ENCODE measurements at regions not wholly inside any gene's neighbourhood (a gene's known extent, or its start where the extent isn't known, plus 50 kb on each side); places are given as distances from the start of the nearest gene placed in this dataset.

GRCh38 chr1:14323568-14324247 lies 274.8 kb upstream of the KAZN start:
- Histone ChIP-seq H3K4me2 (no peak overlapping the region), H3K4me1 (no peaks in the 10 kb centered on the region), H3K9me3 (no peaks in the 10 kb centered on the region), H3K27ac (no peak overlapping the region), H3K4me3 (no peak overlapping the region)
- ChIA-PET CTCF (no interaction called here), POLR2A (no interaction called here)
- DNase-seq (ENCODE audit: low read depth in 1 of 2, low spot score in 1 of 2): no peak
- no peak for ATAC-seq
- TF ChIP-seq RCOR1 (IDR thresholded peaks at IDR 0.05; ENCODE audit: low read depth, low read length) (no peak), ZSCAN20 (CRISPR knock-in tag; IDR thresholded peaks at IDR 0.05) (no peak), FOSB (CRISPR knock-in tag; IDR thresholded peaks at IDR 0.05) (no peak), NR3C1 (IDR thresholded peaks at IDR 0.05) (no peak), SMC3 (IDR thresholded peaks at IDR 0.05) (no peak), BHLHE40 (IDR thresholded peaks at IDR 0.05; ENCODE audit: low read depth, low read length) (no peak), MYC (IDR thresholded peaks at IDR 0.05; ENCODE audit: borderline replicate concordance, low read length) (no peak), SREBF2 (IDR thresholded peaks at IDR 0.05) (no peak), CHD4 (IDR thresholded peaks at IDR 0.05; ENCODE audit: borderline replicate concordance) (no peak), CTCF (IDR thresholded peaks at IDR 0.05) (no peak), TFCP2L1 (CRISPR knock-in tag; IDR thresholded peaks at IDR 0.05) (no peak), JUN (IDR thresholded peaks at IDR 0.05) (no peak), RNF2 (IDR thresholded peaks at IDR 0.05; ENCODE audit: borderline replicate concordance, low read depth) (no peak), CEBPB (IDR thresholded peaks at IDR 0.05) (no peak), RFX5 (IDR thresholded peaks at IDR 0.05) (no peak), CBX8 (IDR thresholded peaks at IDR 0.05) (no peak)
- TF ChIP-seq, protein P1, sequence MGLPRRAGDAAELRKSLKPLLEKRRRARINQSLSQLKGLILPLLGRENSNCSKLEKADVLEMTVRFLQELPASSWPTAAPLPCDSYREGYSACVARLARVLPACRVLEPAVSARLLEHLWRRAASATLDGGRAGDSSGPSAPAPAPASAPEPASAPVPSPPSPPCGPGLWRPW (IDR thresholded peaks at IDR 0.05): no peak
- WGBS (ENCODE audit: missing lambda C conversion rate): 0% methylated on average over 2 of the region's 2 CpGs
- no peak for FAIRE-seq

DNA sequence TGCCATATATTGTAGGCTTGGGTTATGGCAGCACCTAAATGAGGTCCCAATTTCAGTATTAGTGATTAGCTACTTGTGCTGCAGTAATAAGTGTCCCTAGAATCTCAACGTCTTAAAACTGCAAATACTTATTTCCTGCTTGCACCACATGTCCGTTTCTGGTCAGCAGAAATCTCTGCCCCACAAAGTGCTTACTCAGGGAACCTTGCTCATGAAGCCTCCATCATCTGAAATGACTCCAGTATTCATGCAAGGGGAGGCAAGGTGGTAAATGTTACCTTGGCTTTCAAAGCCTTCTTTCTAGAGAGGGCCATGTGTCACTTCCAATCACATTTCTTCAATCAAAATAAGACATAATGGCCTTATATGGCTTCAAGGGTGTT lies 274.2 kb upstream of the KAZN start:
- Histone ChIP-seq H3K9me3 (no peaks in the 10 kb centered on the region), H3K27ac (no peak overlapping the region), H3K4me3 (no peak overlapping the region), H3K4me1 (no peaks in the 10 kb centered on the region), H3K4me2 (no peak overlapping the region)
- DNase-seq (ENCODE audit: low read depth in 1 of 2, low spot score in 1 of 2): no peak
- TF ChIP-seq EP300 (IDR thresholded peaks at IDR 0.05) (no peak), FOXS1 (CRISPR knock-in tag; IDR thresholded peaks at IDR 0.05) (no peak), SMC3 (IDR thresholded peaks at IDR 0.05) (no peak), POLR2AphosphoS2 (conservative IDR thresholded peaks at IDR 0.05; ENCODE audit: low read length) (no peak), POLR2A (IDR thresholded peaks at IDR 0.05; ENCODE audit: low read length) (no peak)
- TF ChIP-seq, protein P2, sequence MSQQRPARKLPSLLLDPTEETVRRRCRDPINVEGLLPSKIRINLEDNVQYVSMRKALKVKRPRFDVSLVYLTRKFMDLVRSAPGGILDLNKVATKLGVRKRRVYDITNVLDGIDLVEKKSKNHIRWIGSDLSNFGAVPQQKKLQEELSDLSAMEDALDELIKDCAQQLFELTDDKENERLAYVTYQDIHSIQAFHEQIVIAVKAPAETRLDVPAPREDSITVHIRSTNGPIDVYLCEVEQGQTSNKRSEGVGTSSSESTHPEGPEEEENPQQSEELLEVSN (IDR thresholded peaks at IDR 0.05; ENCODE audit: borderline replicate concordance, low read depth): no peak
- 5% methylated on average over 2 of the region's 2 CpGs for WGBS (ENCODE audit: missing lambda C conversion rate)
- ChIA-PET CTCF (no interaction called here), POLR2A (no interaction called here)
- FAIRE-seq: no peak
- ATAC-seq: no peak

- 12% methylated on average over 3 of the region's 3 CpGs for WGBS (ENCODE audit: missing lambda C conversion rate)
- H3K4me1 ChIP-seq: no peaks in the 10 kb centered on the region
- FAIRE-seq (no peak), DNase-seq (ENCODE audit: low read depth in 1 of 2, low spot score in 1 of 2) (no peak), ATAC-seq (no peak)
- no peaks in the 10 kb centered on the region for H3K9me3 ChIP-seq
- TF ChIP-seq NR3C1 (IDR thresholded peaks at IDR 0.05) (no peak), RFX5 (IDR thresholded peaks at IDR 0.05) (no peak), MAZ (IDR thresholded peaks at IDR 0.05; ENCODE audit: borderline replicate concordance, low read depth, low read length) (no peak), SMC3 (IDR thresholded peaks at IDR 0.05) (no peak), RAD21 (conservative IDR thresholded peaks at IDR 0.05 in 1 of 2, IDR thresholded peaks at IDR 0.05 in 1 of 2) (no peak), TP53 (CRISPR knock-in tag; IDR thresholded peaks at IDR 0.05) (no peak), HOXA7 (CRISPR knock-in tag; IDR thresholded peaks at IDR 0.05) (no peak), MAFK (IDR thresholded peaks at IDR 0.05; ENCODE audit: partially characterized antibody) (no peak), RCOR1 (IDR thresholded peaks at IDR 0.05; ENCODE audit: low read depth, low read length) (no peak), CTCF (IDR thresholded peaks at IDR 0.05) (no peak)
- TF ChIP-seq, protein P3, sequence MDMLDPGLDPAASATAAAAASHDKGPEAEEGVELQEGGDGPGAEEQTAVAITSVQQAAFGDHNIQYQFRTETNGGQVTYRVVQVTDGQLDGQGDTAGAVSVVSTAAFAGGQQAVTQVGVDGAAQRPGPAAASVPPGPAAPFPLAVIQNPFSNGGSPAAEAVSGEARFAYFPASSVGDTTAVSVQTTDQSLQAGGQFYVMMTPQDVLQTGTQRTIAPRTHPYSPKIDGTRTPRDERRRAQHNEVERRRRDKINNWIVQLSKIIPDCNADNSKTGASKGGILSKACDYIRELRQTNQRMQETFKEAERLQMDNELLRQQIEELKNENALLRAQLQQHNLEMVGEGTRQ (IDR thresholded peaks at IDR 0.05): no peak
- TF ChIP-seq, protein P4, sequence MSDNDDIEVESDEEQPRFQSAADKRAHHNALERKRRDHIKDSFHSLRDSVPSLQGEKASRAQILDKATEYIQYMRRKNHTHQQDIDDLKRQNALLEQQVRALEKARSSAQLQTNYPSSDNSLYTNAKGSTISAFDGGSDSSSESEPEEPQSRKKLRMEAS (IDR thresholded peaks at IDR 0.05): no peak
- H3K27ac ChIP-seq: no peak overlapping the region
- H3K4me3 ChIP-seq: no peak overlapping the region
- no peak overlapping the region for H3K4me2 ChIP-seq
- CTCF ChIA-PET: no interaction called here
- POLR2A ChIA-PET: no interaction called here
These were observed 271.6 kb upstream of the KAZN start for GRCh38 chr1:14326857-14327256.
